H9 (cell line): ENCODE measurements at regions not wholly inside any gene's neighbourhood (a gene's known extent, or its start where the extent isn't known, plus 50 kb on each side); places are given as distances from the start of the nearest gene placed in this dataset.

ENCODE experiments used
- DNase-seq: peaks from one replicate; pipeline ENCODE4 v3.0.0-alpha.2; 2017
- H2AFZ ChIP-seq: one replicate; pipeline ENCODE4 v1.6.1; 2013; ENCODE audit warnings: mild to moderate bottlenecking, low read length, control low read depth, moderate library complexity
- H2AK5ac ChIP-seq: 2 replicates; pipeline ENCODE4 v1.6.1; 2013; ENCODE audit warnings: low read length, control low read depth, mixed read lengths; ENCODE audit not compliant: insufficient read length
- H2BK120ac ChIP-seq: one replicate; pipeline ENCODE4 v1.6.1; 2013; ENCODE audit warnings: low read depth, mild to moderate bottlenecking, low read length, control low read depth, inconsistent platforms; ENCODE audit not compliant: poor library complexity, severe bottlenecking
- H2BK12ac ChIP-seq: 2 replicates; pipeline ENCODE4 v1.6.1; 2013; ENCODE audit warnings: low read length, control low read depth, mixed read lengths, low read depth; ENCODE audit not compliant: insufficient read length
- H2BK15ac ChIP-seq: 2 replicates; pipeline ENCODE4 v1.6.1; 2013; ENCODE audit warnings: low read depth, low read length, control low read depth
- H2BK20ac ChIP-seq: one replicate; pipeline ENCODE4 v1.6.1; 2013; ENCODE audit warnings: low read depth, mild to moderate bottlenecking, low read length, control low read depth, inconsistent platforms; ENCODE audit not compliant: poor library complexity, severe bottlenecking
- H2BK5ac ChIP-seq: 2 replicates; pipeline ENCODE4 v1.6.1; 2013; ENCODE audit warnings: low read length, control low read depth, mixed read lengths; ENCODE audit not compliant: insufficient read length
- H3K14ac ChIP-seq: 2 replicates; pipeline ENCODE4 v1.6.1; 2013; ENCODE audit warnings: low read length, control low read depth; ENCODE audit not compliant: insufficient read depth
- H3K18ac ChIP-seq: 2 replicates; pipeline ENCODE4 v1.6.1; 2013; ENCODE audit warnings: low read depth, mild to moderate bottlenecking, mixed read lengths, low read length, control low read depth; ENCODE audit not compliant: insufficient read length
- H3K23ac ChIP-seq: 2 replicates; pipeline ENCODE4 v1.6.1; 2013; ENCODE audit warnings: low read length, control low read depth, mixed read lengths, low read depth; ENCODE audit not compliant: insufficient read length
- H3K23me2 ChIP-seq: 2 replicates; pipeline ENCODE4 v1.6.1; 2013; ENCODE audit warnings: low read depth, mild to moderate bottlenecking, mixed read lengths, low read length, control low read depth; ENCODE audit not compliant: insufficient read length, poor library complexity, severe bottlenecking
- H3K27ac ChIP-seq: 2 replicates; pipeline ENCODE4 v1.5.1; 2013; ENCODE audit warnings: low read length, control low read depth, mixed read lengths, low read depth; ENCODE audit not compliant: insufficient read length
- H3K27me3 ChIP-seq: 2 replicates; pipeline ENCODE4 v1.6.1; 2013; ENCODE audit warnings: low read length, control low read depth, inconsistent platforms; ENCODE audit not compliant: insufficient read depth
- H3K4ac ChIP-seq: 2 replicates; pipeline ENCODE4 v1.6.1; 2013; ENCODE audit warnings: low read depth, mild to moderate bottlenecking, control low read depth, inconsistent platforms, low read length, moderate library complexity
- H3K4me1 ChIP-seq: 2 replicates; pipeline ENCODE4 v1.6.1; 2013; ENCODE audit warnings: low read length, control low read depth, inconsistent platforms; ENCODE audit not compliant: insufficient read depth
- H3K4me2 ChIP-seq: 2 replicates; pipeline ENCODE4 v1.6.1; 2013; ENCODE audit warnings: low read length, control low read depth, mixed read lengths; ENCODE audit not compliant: insufficient read length, insufficient read depth
- H3K56ac ChIP-seq: 2 replicates; pipeline ENCODE4 v1.6.1; 2013; ENCODE audit warnings: low read depth, mild to moderate bottlenecking, mixed read lengths, low read length, control low read depth; ENCODE audit not compliant: insufficient read length
- H3K79me1 ChIP-seq: 2 replicates; pipeline ENCODE4 v1.6.1; 2013; ENCODE audit warnings: low read depth, mild to moderate bottlenecking, moderate library complexity, low read length, control low read depth, inconsistent platforms; ENCODE audit not compliant: insufficient read depth, poor library complexity, severe bottlenecking
- H3K79me2 ChIP-seq: 2 replicates; pipeline ENCODE4 v1.6.1; 2013; ENCODE audit warnings: low read length, control low read depth, inconsistent platforms; ENCODE audit not compliant: insufficient read depth
- H3K9ac ChIP-seq: 2 replicates; pipeline ENCODE4 v1.6.1; 2013; ENCODE audit warnings: low read length, control low read depth, mixed read lengths; ENCODE audit not compliant: insufficient read length; ENCODE audit errors: extremely low read depth
- H3K9me3 ChIP-seq: one replicate; pipeline ENCODE4 v1.6.1; 2013; ENCODE audit warnings: low read depth, low read length, inconsistent platforms; ENCODE audit not compliant: control insufficient read depth
- H3T11ph ChIP-seq: one replicate; pipeline ENCODE4 v1.6.1; 2013; ENCODE audit warnings: mild to moderate bottlenecking, low read length, control low read depth, inconsistent platforms
- H4K20me1 ChIP-seq: one replicate; pipeline ENCODE4 v1.6.1; 2013; ENCODE audit not compliant: control insufficient read depth, insufficient read length, insufficient read depth
- H4K5ac ChIP-seq: 2 replicates; pipeline ENCODE4 v1.6.1; 2013; ENCODE audit warnings: low read depth, mild to moderate bottlenecking, mixed read lengths, low read length, control low read depth; ENCODE audit not compliant: insufficient read length
- H4K8ac ChIP-seq: replicated peaks from 2 replicates; pipeline ENCODE4 v1.6.1; 2013; ENCODE audit warnings: low read length, control low read depth, mixed read lengths, low read depth; ENCODE audit not compliant: insufficient read length
- H4K91ac ChIP-seq: 2 replicates; pipeline ENCODE4 v1.6.1; 2013; ENCODE audit warnings: low read depth, mild to moderate bottlenecking, moderate library complexity, mixed read lengths, low read length, control low read depth; ENCODE audit not compliant: insufficient read length
- H3K27ac Mint-ChIP-seq, 3 experiments: 2 replicates in 2 of 3; 3 replicates in 1 of 3; pipeline ENCODE4 v1.8.0; 2020 to 2021; ENCODE audit warnings: mixed read lengths in 3 of 3, mild to moderate bottlenecking in 1 of 3, moderate library complexity in 1 of 3
- H3K27me3 Mint-ChIP-seq: 2 replicates; pipeline ENCODE4 v1.8.0; 2021; ENCODE audit warnings: low read depth, mild to moderate bottlenecking, moderate library complexity, mixed read lengths
- H3K36me3 Mint-ChIP-seq, 3 experiments: 2 replicates in 2 of 3; 3 replicates in 1 of 3; pipeline ENCODE4 v1.8.0; 2020 to 2021; ENCODE audit warnings: low read depth in 3 of 3, mixed read lengths in 3 of 3; ENCODE audit not compliant: insufficient read depth in 1 of 3
- H3K4me1 Mint-ChIP-seq, 2 experiments: 2 replicates each; pipeline ENCODE4 v1.8.0; 2020; ENCODE audit warnings: mixed read lengths in 2 of 2
- H3K4me3 Mint-ChIP-seq, 2 experiments: 2 replicates in 1 of 2; 3 replicates in 1 of 2; pipeline ENCODE4 v1.8.0; 2020 to 2021; ENCODE audit warnings: mild to moderate bottlenecking in 2 of 2, mixed read lengths in 2 of 2, moderate library complexity in 1 of 2
- H3K9me3 Mint-ChIP-seq, 2 experiments: 2 replicates in 1 of 2; 3 replicates in 1 of 2; pipeline ENCODE4 v1.8.0; 2020; ENCODE audit warnings: mild to moderate bottlenecking in 2 of 2, mixed read lengths in 2 of 2, moderate library complexity in 1 of 2
- CTCF ChIP-seq: fragments of 200-600 bp; sonication (generic); conservative IDR thresholded peaks from 3 replicates; pipeline ENCODE4 v1.8.0; 2021; ENCODE audit warnings: antibody characterized with exemption, mild to moderate bottlenecking
- WGBS: extraction: QIAGEN DNeasy Blood & Tissue Kit; methylation state at CpG from one replicate; pipeline ENCODE4 v1.1.7; 2013; ENCODE audit warnings: missing lambda C conversion rate, low lambda C conversion rate, mixed read lengths; ENCODE audit not compliant: insufficient read length; ENCODE audit errors: extremely low coverage; 5-methylcytosine and 5-hydroxymethylcytosine counted together

- H2BK15ac ChIP-seq: no peak overlapping the region
These were observed 53.6 kb upstream of the BCL2L14 start for GRCh38 chr12:12017135-12017581.

More at GRCh38 chr12:12017135-12017581, 53.6 kb upstream of the BCL2L14 start:
- no peaks in the 10 kb centered on the region; a peak in 1 of 5 replicates for H3K9me3 Mint-ChIP-seq
- no peaks in the 10 kb centered on the region for H3K36me3 Mint-ChIP-seq
- no CpG with 5 or more reads among the region's 3 CpGs for WGBS
- no peaks in the 10 kb centered on the region for H3K79me1 ChIP-seq
- H3K4me3 Mint-ChIP-seq: no peak overlapping the region
- no peaks in the 10 kb centered on the region; the same call in 1 of the 2 replicates for H3K27me3 Mint-ChIP-seq
- no peaks in the 10 kb centered on the region for H3K23me2 ChIP-seq
- no peak overlapping the region for H3K14ac ChIP-seq
- H2BK5ac ChIP-seq: no peak overlapping the region
- H2AFZ ChIP-seq: no peak overlapping the region
- no peak overlapping the region for H4K91ac ChIP-seq
- no peak overlapping the region for H3K18ac ChIP-seq
- H2BK12ac ChIP-seq: no peak overlapping the region
- H3K4me2 ChIP-seq: no peak overlapping the region
- H4K5ac ChIP-seq: no peak overlapping the region
- DNase-seq: no peak
- H3K79me2 ChIP-seq: no peaks in the 10 kb centered on the region
- no peak overlapping the region for H3K56ac ChIP-seq
- no peaks in the 10 kb centered on the region for H3K9me3 ChIP-seq
- H3K4me1 Mint-ChIP-seq: peaks cover 13 to 25% of the 10 kb centered on the region in 2 experiments
- H2BK120ac ChIP-seq: no peak overlapping the region
- H4K8ac ChIP-seq: no peak overlapping the region
- H3K4me1 ChIP-seq: peaks cover 9% of the 10 kb centered on the region; the same call in 1 of the 2 replicates
- no peak overlapping the region for H3K9ac ChIP-seq
- H3K4ac ChIP-seq: no peak overlapping the region
- no peak overlapping the region for H3K23ac ChIP-seq
- no peaks in the 10 kb centered on the region for H4K20me1 ChIP-seq
- no peak overlapping the region for H3T11ph ChIP-seq
- H3K27ac Mint-ChIP-seq: peak overlapping the region in 1 of 3 experiments; percentile 15; a peak in 2 of 7 replicates
- no peak overlapping the region for H3K27ac ChIP-seq
- no peak overlapping the region for H2BK20ac ChIP-seq
- TF ChIP-seq CTCF: no peak
- no peaks in the 10 kb centered on the region for H3K27me3 ChIP-seq
- no peak overlapping the region for H2AK5ac ChIP-seq
